ENCODE measurements at regions not wholly inside any gene's neighbourhood (a gene's known extent, or its start where the extent isn't known, plus 50 kb on each side); places are given as distances from the start of the nearest gene placed in this dataset.

- Mint-ChIP-seq H3K4me1 (no peaks in the 10 kb centered on the region), H3K9me3 (peaks cover 5% of the 10 kb centered on the region), H3K27ac (ENCODE audit: unreplicated experiment) (no peak overlapping the region), H3K27me3 (ENCODE audit: low read depth) (no peaks in the 10 kb centered on the region), H3K36me3 (ENCODE audit: low read depth) (no peaks in the 10 kb centered on the region), H3K4me3 (no peak overlapping the region)
- no peak for TF ChIP-seq CTCF (conservative IDR thresholded peaks at IDR 0.05)
- no peak for DNase-seq (ENCODE audit: low read depth, low spot score)
These were observed 186.9 kb upstream of the OBI1 start for GRCh38 chr13:78845656-78846365.

GRCh38 chr13:78844106-78844505 is 185.2 kb upstream of the OBI1 start:
- no peak overlapping the region for H3K4me3 Mint-ChIP-seq
- no peaks in the 10 kb centered on the region for H3K27me3 Mint-ChIP-seq (ENCODE audit: low read depth)
- H3K36me3 Mint-ChIP-seq (ENCODE audit: low read depth) = no peaks in the 10 kb centered on the region
- peak overlapping the region; percentile 39 for H3K27ac Mint-ChIP-seq (ENCODE audit: unreplicated experiment)
- no peak for TF ChIP-seq CTCF (conservative IDR thresholded peaks at IDR 0.05)
- no peak for DNase-seq (ENCODE audit: low read depth, low spot score)
- peaks cover 5% of the 10 kb centered on the region for H3K9me3 Mint-ChIP-seq
- no peaks in the 10 kb centered on the region for H3K4me1 Mint-ChIP-seq

DNA sequence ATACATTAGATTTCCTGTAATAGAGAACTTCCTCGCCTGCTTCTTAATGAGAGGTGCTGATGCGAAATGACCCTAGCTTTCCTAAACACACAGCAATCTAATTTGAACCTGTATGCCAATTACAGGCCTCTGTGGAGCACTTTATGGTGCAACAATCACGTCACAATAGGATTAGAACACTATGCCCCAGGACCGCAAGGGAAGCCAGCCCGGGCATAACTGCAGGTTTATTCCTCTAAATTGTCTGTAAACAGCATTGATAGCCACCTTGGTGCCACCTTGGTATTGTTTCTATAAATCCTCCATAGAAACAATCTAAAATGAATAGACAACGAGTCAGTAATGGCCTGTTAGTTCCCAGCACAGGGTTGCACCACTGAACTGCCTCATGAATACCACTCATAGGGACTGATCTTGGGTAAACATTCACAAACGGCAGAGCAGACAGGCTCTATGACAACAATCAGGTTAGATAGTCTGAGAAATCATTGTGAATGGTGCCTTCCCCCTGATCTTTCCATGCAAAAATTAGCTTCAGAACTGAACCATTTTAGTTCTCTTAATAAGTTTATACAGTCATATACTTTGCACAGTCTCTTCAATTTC is 182.5 kb upstream of the OBI1 start:
- no peak overlapping the region for H3K27ac Mint-ChIP-seq (ENCODE audit: unreplicated experiment)
- H3K36me3 Mint-ChIP-seq (ENCODE audit: low read depth) = no peaks in the 10 kb centered on the region
- TF ChIP-seq CTCF (conservative IDR thresholded peaks at IDR 0.05) = no peak
- H3K4me1 Mint-ChIP-seq = no peaks in the 10 kb centered on the region
- DNase-seq (ENCODE audit: low read depth, low spot score) = no peak
- peaks cover 5% of the 10 kb centered on the region for H3K9me3 Mint-ChIP-seq
- no peak overlapping the region for H3K4me3 Mint-ChIP-seq
- H3K27me3 Mint-ChIP-seq (ENCODE audit: low read depth) = no peaks in the 10 kb centered on the region

DNA sequence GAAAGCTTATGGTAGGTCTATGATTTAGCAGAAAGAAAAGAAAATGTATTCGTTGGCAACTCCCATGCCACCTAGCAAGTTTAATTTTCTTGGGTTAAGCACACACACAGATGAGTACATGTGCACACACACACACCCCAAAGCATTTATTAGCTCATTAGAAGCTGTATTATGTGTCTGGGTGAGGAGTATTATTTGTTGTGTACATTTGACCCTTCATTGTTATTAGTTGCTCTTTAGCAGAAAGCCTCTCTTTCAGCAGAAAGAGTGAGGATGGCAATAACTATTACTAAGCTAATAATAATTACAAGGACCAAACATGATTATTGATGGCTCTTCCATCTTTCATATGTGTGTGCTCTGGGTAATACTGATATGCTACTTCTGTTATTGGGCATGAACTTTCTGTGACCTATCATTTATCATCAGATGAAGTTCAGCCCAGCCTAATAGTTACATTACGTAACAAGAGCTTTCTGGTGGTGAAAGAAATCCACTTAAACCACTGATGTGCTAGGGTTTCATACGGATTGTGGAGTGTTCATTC is 177.4 kb upstream of the OBI1 start:
- Mint-ChIP-seq H3K4me3 (no peak overlapping the region), H3K27ac (ENCODE audit: unreplicated experiment) (no peak overlapping the region), H3K4me1 (no peaks in the 10 kb centered on the region), H3K27me3 (ENCODE audit: low read depth) (no peaks in the 10 kb centered on the region), H3K9me3 (no peaks in the 10 kb centered on the region), H3K36me3 (ENCODE audit: low read depth) (no peaks in the 10 kb centered on the region)
- DNase-seq (ENCODE audit: low read depth, low spot score) = no peak
- TF ChIP-seq CTCF (conservative IDR thresholded peaks at IDR 0.05) = no peak

GRCh38 chr13:78832461-78832860 is 173.5 kb upstream of the OBI1 start:
- TF ChIP-seq CTCF (conservative IDR thresholded peaks at IDR 0.05) = no peak
- Mint-ChIP-seq H3K27ac (ENCODE audit: unreplicated experiment) (no peak overlapping the region), H3K36me3 (ENCODE audit: low read depth) (no peaks in the 10 kb centered on the region), H3K27me3 (ENCODE audit: low read depth) (no peaks in the 10 kb centered on the region), H3K9me3 (no peaks in the 10 kb centered on the region), H3K4me3 (no peak overlapping the region), H3K4me1 (no peaks in the 10 kb centered on the region)
- DNase-seq (ENCODE audit: low read depth, low spot score) = no peak
